Epidermal melanocyte (primary cell): ENCODE measurements at regions not wholly inside any gene's neighbourhood (a gene's known extent, or its start where the extent isn't known, plus 50 kb on each side); places are given as distances from the start of the nearest gene placed in this dataset.

Experiments used
- DNase-seq: peaks from one replicate; pipeline ENCODE4 v3.0.0; 2011; ENCODE audit warnings: low spot score; ENCODE audit not compliant: insufficient read length

- DNase-seq: no peak
These were observed 528.5 kb downstream of the PLPP3 start for GRCh38 chr1:56050911-56051310.

DNA sequence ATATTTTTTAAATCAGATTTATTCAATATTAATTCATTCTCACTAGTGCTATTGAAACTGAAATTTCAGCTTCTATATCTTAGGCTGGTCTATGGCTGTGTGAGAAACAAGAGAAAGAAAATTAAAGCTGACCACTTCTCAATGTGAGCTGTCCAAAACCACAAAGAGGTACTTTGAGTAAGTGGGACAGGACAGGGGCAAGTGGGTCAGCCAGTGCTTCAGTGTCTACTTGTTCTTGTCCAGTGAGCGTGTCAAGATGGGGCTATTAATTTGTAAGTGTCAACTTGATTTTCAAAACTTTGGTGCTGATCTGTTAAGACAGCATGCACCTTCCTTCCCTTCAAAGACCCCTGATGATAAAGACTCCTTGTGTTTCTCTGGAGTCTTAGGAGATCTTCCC, 533.9 kb downstream of the PLPP3 start:
- DNase-seq: no peak

GRCh38 chr1:56045062-56045461, 534.3 kb downstream of the PLPP3 start:
- no peak for DNase-seq

GRCh38 chr1:56036479-56036878, 542.9 kb downstream of the PLPP3 start:
- no peak for DNase-seq

DNA sequence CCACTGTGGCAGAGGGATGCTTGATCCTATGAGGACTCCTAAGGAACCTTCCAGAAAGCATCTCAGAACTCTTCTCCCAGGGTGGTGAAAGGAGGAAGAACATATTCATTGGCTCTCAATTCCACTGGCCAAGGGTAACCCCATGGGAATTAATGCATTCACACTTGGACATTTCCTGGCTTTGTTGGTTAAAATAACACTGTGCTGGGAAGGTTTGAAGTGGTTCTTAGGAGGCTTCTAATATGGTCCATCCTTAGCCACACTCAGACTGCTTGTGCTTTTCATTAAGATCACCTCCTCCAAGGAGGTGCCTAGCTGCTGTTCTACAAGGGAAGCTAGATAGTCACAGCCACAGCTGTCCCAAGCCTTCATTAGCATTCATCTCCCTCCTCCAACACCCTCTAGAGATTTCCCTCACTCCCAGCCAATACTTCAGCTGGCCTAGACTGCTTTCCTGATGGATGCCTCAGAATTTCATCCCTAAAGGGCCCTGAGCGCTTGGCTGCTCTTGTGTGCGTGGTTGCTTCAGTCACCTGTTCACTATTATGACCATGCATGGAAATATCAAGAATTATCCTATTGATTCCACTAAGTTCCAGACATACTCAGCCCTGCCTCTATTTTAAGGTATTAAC, 544.4 kb downstream of the PLPP3 start:
- no peak for DNase-seq

- DNase-seq: no peak
These were observed 545.1 kb downstream of the PLPP3 start for GRCh38 chr1:56034222-56034621.

- no peak for DNase-seq
These were observed 545.9 kb downstream of the PLPP3 start for GRCh38 chr1:56033321-56034037.

GRCh38 chr1:56032096-56032676, 547.2 kb downstream of the PLPP3 start:
- DNase-seq: no peak

GRCh38 chr1:56031001-56031400, 548.4 kb downstream of the PLPP3 start:
- no peak for DNase-seq

- no peak for DNase-seq
These were observed 549.9 kb downstream of the PLPP3 start for GRCh38 chr1:56029319-56030003.

DNA sequence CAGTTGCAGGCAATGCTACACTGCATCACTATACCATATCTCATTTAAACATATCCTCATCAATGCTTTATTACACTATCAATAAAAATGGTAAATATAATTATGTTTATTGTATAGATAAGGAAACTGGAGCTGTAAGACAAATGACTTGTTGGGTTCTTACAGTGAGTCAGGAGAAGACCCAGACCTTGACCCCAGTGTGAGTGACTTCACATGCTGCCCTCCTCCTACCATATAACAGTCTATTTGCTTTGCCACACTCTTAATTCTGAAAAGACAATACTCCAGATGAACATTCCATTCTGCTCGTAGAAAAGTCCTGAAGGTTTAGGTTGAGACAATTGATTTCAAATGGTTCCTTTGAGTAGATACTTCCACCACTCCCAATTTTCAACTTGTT, 550.5 kb downstream of the PLPP3 start:
- DNase-seq: no peak

- DNase-seq: no peak
These were observed 551.1 kb downstream of the PLPP3 start for GRCh38 chr1:56028244-56028643.

DNA sequence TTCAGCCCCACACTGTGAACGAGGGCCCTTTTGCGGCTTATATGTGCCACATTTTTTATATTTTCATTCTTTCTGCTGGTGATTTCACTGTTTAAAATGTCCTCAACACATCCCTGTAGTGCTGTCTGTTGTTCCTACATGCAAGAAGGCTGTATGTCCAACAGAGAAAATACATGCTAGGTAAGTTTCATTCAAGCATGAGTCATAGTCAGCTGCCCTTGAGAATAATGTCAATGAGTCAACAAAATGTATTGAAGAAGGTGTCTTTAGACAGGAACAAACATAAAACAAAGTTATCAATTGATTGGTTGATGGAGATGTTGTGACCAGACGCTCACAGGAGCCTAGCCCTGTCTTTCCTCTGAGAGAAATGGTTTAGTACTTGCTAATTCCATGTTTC, 553.4 kb downstream of the PLPP3 start:
- no peak for DNase-seq

DNA sequence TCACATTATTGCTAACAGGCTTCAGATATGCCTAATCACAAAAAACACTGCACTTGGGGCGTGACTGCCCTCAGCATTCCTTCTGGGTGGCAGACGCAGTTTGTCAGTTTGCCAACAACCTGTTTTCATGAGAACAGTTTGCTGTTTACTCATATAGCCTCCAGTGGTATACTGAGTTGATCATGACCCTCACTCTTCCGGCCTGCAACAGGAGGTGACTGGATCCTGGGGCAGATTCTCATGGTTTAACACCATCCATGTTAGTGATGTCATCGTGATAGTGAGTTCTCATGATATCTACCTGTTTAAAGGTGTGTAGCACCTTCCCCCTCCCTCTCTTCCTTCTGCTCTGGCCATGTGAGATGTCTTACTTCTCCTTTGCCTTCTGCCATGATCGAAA, 555.2 kb downstream of the PLPP3 start:
- DNase-seq: no peak

- DNase-seq: no peak
These were observed 559.4 kb downstream of the PLPP3 start for GRCh38 chr1:56019922-56020321.

DNA sequence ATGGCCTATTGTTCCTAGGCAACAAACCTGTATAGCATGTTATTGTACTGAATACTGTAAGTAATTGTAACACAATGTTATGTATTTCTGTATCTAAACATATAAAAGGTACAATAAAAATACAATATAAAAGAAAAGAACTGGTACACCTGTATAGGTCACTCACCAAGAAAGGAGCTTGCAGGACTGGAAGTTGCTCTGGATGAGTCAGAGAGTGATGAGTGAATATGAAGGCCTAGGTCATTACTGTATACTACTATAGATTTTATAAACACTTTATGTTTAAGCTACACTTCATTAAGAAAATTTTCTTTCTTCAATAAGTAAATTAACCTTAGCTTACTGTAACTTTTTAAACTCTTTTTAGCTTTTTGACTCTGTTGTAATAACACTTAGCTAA, 559.9 kb downstream of the PLPP3 start:
- DNase-seq: no peak

DNA sequence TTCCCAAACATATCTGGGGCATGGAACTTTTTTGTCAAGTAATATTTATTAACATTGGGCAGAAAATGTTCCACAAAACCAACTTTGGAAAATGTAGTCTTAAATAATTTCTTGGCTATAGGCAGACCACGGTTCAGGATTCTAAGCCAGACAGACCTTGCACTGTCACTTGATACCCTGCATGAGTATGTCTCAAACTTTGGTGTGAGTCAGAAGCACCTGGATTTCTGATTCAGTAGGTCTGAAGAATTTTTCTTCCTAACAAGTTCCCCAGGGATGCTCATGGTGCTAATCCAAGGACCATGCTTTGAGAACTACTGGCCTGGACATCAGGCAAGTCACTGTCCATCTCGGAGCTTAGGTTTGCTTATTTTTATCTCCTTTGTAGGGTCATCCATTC, 562.0 kb downstream of the PLPP3 start:
- DNase-seq: no peak

GRCh38 chr1:56003846-56004245, 575.5 kb downstream of the PLPP3 start:
- DNase-seq: no peak

DNA sequence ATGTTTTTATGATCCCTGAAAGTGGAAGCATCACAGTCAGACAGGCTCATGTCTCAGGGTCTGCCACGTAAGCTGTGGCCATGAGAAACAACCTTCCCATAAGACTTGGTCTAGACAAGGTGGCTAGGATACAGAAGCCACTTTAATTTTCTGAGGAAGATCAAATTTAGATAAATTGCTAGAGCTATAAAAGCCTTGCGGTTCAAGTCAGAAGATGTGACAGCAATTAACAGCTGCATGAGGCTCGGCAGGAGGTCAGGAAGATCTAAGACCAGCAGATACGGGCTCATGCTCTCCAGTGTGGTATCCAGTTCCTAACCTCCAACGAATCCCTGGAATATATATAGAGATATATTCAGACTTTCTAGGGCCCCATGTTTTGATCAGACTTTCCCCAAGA, 577.1 kb downstream of the PLPP3 start:
- DNase-seq: no peak

DNA sequence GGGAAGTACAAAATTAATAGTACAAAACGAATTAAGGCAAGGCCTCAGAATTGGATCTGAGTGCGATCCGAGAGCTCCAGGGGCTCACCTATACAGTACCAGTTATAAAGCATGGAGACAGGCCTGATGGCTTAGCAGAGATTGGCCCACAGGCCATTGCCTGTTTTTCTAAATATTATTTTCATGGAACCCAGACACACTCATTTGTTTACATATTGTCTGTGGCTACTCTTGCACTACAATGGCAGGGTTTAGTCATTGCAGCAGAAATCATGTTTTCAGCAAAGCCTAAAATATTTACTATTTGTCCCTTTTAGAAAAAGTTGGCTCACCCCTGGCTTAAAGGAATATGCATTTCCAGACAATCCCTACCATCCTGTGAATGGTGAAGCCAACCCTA, 578.9 kb downstream of the PLPP3 start:
- no peak for DNase-seq

DNA sequence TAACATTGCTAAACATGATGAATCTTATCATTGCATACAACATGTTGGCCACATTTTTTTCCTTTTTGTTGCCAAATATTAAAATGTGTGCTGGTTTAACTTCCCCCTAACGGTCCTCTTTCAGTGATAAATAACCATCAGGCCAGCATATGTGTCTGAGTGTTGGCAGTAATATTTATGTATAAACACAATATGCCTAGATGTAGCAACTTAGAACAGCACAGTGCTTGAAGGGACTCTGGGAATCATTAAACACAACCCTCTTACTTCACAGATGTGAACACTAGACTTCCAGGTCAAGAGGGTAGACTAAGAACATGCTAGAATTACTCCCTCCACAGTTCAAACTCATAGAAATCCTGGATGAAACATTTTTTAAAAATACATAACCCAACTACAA, 581.8 kb downstream of the PLPP3 start:
- DNase-seq: no peak

DNA sequence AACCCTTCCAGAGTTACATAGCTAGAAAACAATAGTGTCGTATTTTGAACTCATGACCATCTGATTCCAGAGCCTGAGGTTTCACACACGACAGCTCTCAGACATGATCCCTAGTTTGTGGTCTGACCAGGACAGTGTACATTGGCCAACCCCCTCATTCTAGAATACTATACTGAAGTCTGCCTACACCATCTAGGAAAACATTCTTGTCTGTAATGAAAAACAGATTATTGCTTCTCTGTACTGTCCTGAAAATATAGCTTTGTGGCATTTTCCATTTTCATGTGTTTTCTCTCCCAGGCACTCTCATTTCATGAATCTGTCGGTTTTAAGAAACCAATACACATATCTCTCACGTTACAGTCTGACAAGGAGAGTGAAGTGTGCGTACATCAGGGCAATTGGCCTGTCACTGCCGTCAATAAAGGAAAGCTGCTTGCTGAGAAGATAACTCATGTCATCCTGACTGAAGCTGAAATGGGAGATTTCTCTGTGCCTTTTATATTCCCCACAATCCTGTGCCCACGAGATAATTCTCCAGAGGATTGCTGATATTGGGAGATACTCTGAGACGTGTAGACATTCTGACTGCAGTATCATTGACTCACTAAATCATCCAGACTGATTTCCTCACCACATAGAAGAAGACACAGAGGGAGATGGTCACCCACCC, 585.6 kb downstream of the PLPP3 start:
- DNase-seq: no peak
